ENCODE measurements at regions not wholly inside any gene's neighbourhood (a gene's known extent, or its start where the extent isn't known, plus 50 kb on each side); places are given as distances from the start of the nearest gene placed in this dataset.
A peak's percentile ranks its signal among the peaks of the same experiment; 100 is the strongest.
"Not testable (repeated sequence)": the region's sequence is repeated elsewhere in the genome, so short reads cannot be mapped to it uniquely, and the experiment has no call there.

GRCh38 chr11:81241672-81242275, 1491.9 kb downstream of the FAM181B start:
- H3K4me1 ChIP-seq (ENCODE audit: insufficient read depth) = peaks cover 8% of the 10 kb centered on the region
- DNase-seq (ENCODE audit: low spot score) = no peak
- no peaks in the 10 kb centered on the region for H3K36me3 ChIP-seq (replicated peaks; ENCODE audit: insufficient read depth, low read depth)
- no peaks in the 10 kb centered on the region for H3K9me2 ChIP-seq (replicated peaks; ENCODE audit: insufficient read depth)
- H3K27ac ChIP-seq = no peak overlapping the region
- no peaks in the 10 kb centered on the region for H3K9me3 ChIP-seq (ENCODE audit: low read depth)
- H4K20me1 ChIP-seq (ENCODE audit: insufficient read depth, poor library complexity, severe bottlenecking) = no peaks in the 10 kb centered on the region
- H2AFZ ChIP-seq = no peak overlapping the region
- no peak overlapping the region for H3K4me3 ChIP-seq
- no peaks in the 10 kb centered on the region for H3K79me2 ChIP-seq
- TF ChIP-seq CTCF (IDR thresholded peaks at IDR 0.05; ENCODE audit: poor library complexity) (no peak), EZH2phosphoT487 (IDR thresholded peaks at IDR 0.05; ENCODE audit: low read depth, severe bottlenecking, unreplicated experiment) (no peak), EZH2 (IDR thresholded peaks at IDR 0.05; ENCODE audit: borderline replicate concordance) (no peak)
- H3K4me2 ChIP-seq = no peak overlapping the region
- H3K27me3 ChIP-seq = no peaks in the 10 kb centered on the region
- 70% methylated on average over 5 of the region's 5 CpGs for WGBS (ENCODE audit: low lambda C conversion rate, missing lambda C conversion rate)

GRCh38 chr11:81237139-81237538, 1496.5 kb downstream of the FAM181B start:
- H3K4me1 ChIP-seq (ENCODE audit: insufficient read depth) = no peaks in the 10 kb centered on the region
- TF ChIP-seq CTCF (IDR thresholded peaks at IDR 0.05; ENCODE audit: poor library complexity) (peak; percentile 83), EZH2 (IDR thresholded peaks at IDR 0.05; ENCODE audit: borderline replicate concordance) (no peak)

GRCh38 chr11:81227409-81227808, 1506.3 kb downstream of the FAM181B start:
- H3K4me1 ChIP-seq (ENCODE audit: insufficient read depth); H3K4me2 ChIP-seq; DNase-seq (ENCODE audit: low spot score); H3K9me2 ChIP-seq (replicated peaks; ENCODE audit: insufficient read depth); H3K27me3 ChIP-seq; H3K79me2 ChIP-seq; H3K27ac ChIP-seq; H3K36me3 ChIP-seq (replicated peaks; ENCODE audit: insufficient read depth, low read depth); H3K9me3 ChIP-seq (ENCODE audit: low read depth); H3K4me3 ChIP-seq; H4K20me1 ChIP-seq (ENCODE audit: insufficient read depth, poor library complexity, severe bottlenecking); H2AFZ ChIP-seq: not testable (repeated sequence)
- 98% methylated on average over 13 of the region's 13 CpGs for WGBS (ENCODE audit: low lambda C conversion rate, missing lambda C conversion rate)

More at GRCh38 chr11:81237139-81237538, 1496.5 kb downstream of the FAM181B start:
- no peaks in the 10 kb centered on the region for H3K27me3 ChIP-seq
- H4K20me1 ChIP-seq (ENCODE audit: insufficient read depth, poor library complexity, severe bottlenecking) = no peaks in the 10 kb centered on the region
- H3K79me2 ChIP-seq = no peaks in the 10 kb centered on the region
- no peak overlapping the region for H3K27ac ChIP-seq
- no peak overlapping the region for H3K4me3 ChIP-seq
- H3K4me2 ChIP-seq = no peak overlapping the region
- H2AFZ ChIP-seq = no peak overlapping the region
- no peaks in the 10 kb centered on the region for H3K36me3 ChIP-seq (replicated peaks; ENCODE audit: insufficient read depth, low read depth)
- 81% methylated on average over 1 of the region's 1 CpG for WGBS (ENCODE audit: low lambda C conversion rate, missing lambda C conversion rate)
- no peaks in the 10 kb centered on the region for H3K9me2 ChIP-seq (replicated peaks; ENCODE audit: insufficient read depth)
- no peaks in the 10 kb centered on the region for H3K9me3 ChIP-seq (ENCODE audit: low read depth)
- peak; percentile 63 for DNase-seq (ENCODE audit: low spot score)

- H2AFZ ChIP-seq = no peak overlapping the region
- no peaks in the 10 kb centered on the region for H3K27me3 ChIP-seq
- H3K36me3 ChIP-seq (replicated peaks; ENCODE audit: insufficient read depth, low read depth) = no peaks in the 10 kb centered on the region
- no peak overlapping the region for H3K4me3 ChIP-seq
- H4K20me1 ChIP-seq (ENCODE audit: insufficient read depth, poor library complexity, severe bottlenecking) = no peaks in the 10 kb centered on the region
- H3K9me2 ChIP-seq (replicated peaks; ENCODE audit: insufficient read depth) = no peaks in the 10 kb centered on the region
- no peak for DNase-seq (ENCODE audit: low spot score)
- no peak for TF ChIP-seq EZH2 (IDR thresholded peaks at IDR 0.05; ENCODE audit: borderline replicate concordance)
- no peak for TF ChIP-seq EZH2phosphoT487 (IDR thresholded peaks at IDR 0.05; ENCODE audit: low read depth, severe bottlenecking, unreplicated experiment)
- TF ChIP-seq CTCF (IDR thresholded peaks at IDR 0.05; ENCODE audit: poor library complexity) = no peak
- 85% methylated on average over 3 of the region's 3 CpGs for WGBS (ENCODE audit: low lambda C conversion rate, missing lambda C conversion rate)
- H3K4me2 ChIP-seq = no peak overlapping the region
- no peaks in the 10 kb centered on the region for H3K79me2 ChIP-seq
- H3K4me1 ChIP-seq (ENCODE audit: insufficient read depth) = peaks cover 5% of the 10 kb centered on the region
- no peaks in the 10 kb centered on the region for H3K9me3 ChIP-seq (ENCODE audit: low read depth)
- no peak overlapping the region for H3K27ac ChIP-seq
Observed at GRCh38 chr11:81224396-81224795, 1509.3 kb downstream of the FAM181B start.
